ENCODE measurements at regions not wholly inside any gene's neighbourhood (a gene's known extent, or its start where the extent isn't known, plus 50 kb on each side); places are given as distances from the start of the nearest gene placed in this dataset.
A peak's percentile ranks its signal among the peaks of the same experiment; 100 is the strongest.

DNA sequence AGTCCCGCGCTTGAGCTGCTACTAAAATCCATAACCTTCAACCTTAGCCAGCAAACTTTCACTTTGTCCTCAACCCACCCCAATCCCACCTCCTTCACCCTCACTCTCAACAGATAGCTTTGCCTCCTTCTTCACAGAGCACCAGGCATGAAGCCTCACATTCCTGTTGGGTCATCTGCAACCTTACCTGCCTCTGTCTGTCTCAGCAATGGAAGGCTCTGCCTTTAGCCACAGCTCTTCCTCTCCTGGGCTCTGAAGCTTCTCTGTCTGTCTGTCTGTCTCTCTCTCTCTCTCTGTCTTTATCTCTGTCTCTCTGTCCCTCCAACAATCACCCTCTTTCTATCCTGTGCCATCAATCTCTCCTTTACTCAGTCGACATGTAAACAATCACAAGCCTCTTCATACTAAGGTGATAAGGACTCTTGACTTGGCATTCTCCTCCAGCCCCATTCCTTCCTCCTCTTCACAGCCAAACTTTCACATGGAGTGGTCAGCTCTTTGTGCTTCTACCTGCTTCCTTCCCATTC, 220.8 kb downstream of the SPTSSA start:
- no peak for DNase-seq (ENCODE audit: low read depth)

DNA sequence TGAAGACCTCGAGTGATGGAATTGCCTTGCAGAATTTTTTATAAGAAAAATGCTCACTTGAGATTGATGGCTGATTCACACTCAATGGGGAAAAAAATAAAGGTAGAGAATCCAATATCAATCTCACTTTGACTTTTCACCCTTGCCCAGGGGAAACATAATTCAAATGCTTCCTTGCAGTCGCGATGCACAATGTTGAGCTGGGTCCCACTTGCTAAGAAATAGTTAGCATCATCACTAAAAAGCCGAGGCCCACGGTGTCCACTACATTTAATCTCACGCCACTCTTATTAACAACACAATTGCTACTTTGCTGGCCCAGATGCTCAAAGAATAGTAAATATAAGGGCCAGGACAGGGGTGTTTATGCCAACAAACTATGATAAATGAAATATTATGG, 223.4 kb downstream of the SPTSSA start:
- no peak for DNase-seq (ENCODE audit: low read depth)

DNA sequence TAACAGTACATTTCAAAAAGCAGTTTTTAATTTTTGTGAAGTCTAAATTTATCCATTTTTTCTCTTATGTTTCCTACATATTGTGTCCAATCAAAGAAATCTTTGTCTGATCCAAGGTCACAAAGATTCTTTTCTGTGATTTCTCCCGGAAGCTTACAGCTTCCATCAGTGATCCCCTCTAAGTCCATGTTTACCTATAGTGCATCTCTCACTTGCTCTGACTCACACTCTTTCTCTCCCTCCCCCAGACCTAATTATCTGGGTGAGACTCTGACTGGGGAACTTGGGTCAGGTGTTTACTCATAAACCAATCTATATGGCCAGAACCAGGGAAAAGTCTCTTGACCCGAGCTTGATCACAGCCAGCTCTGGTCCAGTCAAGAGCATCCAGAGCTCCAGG, 224.4 kb downstream of the SPTSSA start:
- DNase-seq (ENCODE audit: low read depth): no peak

DNA sequence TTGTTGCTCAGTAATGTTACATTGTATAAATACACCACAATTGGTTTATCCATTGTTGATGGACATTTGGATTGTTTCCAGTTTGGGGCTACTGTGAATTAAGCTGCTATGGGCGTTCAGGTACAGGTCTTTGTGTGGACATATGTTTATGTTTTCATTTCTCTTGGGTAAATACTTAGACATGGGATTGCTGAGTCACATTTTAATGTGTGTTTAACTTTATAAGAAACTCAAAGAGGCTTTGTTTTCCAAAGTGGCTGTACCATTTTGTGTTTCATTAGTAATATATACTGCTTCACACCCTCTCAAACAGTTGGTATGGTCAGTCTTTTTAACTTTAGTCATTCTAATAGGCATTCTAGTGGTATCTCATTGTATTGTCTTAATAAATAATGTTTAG, 225.0 kb downstream of the SPTSSA start:
- DNase-seq (ENCODE audit: low read depth): no peak

DNA sequence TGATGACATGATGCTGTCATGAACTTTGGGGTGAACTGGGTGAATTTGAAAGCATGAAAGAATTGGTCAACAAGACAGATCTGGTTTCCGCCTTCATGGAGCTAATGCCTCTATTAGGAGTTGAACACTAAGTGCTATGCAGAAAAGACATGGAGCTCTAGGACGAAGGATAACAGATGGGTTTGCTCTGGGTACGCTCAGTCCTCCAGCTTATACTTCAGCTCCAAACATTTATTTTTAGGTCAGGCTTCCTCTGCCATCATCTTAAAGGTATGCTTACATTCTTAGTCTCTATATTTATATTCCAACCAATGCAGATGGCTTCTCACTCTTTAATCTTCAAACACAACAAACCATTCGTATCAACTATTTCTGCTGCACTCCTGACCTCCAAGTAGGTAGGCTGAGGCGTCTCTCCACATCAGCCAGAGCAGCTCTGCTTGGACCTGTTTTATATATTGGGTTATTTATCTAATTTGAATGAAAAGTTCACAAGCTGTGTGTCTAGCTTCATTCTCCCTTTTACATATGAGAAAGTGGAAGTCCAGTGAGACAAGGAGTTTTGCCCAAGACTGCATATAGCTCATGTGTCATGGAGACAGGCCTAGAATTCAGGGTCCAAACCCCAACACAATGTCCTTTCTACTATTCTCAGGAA, 226.3 kb downstream of the SPTSSA start:
- DNase-seq (ENCODE audit: low read depth): no peak

DNA sequence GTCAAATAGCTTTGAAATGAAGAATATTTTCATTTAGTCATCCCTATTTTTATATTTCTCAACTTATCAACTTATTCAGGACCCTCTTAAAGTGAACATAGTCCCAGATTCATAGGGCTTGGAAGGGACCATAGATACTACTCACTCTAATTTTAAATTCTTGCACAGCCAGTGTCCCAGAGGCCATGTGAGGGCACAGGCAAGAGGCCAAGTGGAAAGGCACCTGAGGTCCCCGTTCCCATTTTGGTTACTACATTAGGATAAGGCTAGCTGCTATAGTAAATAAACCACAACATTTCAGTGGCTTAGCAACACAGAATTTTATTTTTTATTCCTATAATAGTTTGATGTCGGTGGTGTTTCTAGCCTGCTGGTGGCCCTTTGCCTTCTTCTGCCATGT, 227.8 kb downstream of the SPTSSA start:
- no peak for DNase-seq (ENCODE audit: low read depth)

DNA sequence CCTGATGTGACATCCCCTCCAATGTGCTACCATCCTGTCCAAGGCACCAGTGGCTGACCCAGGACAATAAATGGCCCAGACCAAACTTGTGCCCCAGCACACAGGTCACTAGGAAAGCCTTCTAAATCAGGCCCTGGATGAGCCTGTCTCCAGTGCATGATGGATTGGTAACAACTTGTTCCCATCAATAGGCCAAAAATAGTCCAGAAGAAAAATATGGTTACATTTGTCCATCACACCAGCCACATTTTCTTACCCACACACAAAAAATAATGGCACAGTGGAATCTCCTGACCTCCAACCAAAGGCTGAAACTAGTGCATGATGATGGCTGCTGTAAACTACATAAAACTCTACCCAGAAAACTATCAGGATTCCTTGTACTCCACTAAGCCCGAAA, 228.4 kb downstream of the SPTSSA start:
- no peak for DNase-seq (ENCODE audit: low read depth)

DNA sequence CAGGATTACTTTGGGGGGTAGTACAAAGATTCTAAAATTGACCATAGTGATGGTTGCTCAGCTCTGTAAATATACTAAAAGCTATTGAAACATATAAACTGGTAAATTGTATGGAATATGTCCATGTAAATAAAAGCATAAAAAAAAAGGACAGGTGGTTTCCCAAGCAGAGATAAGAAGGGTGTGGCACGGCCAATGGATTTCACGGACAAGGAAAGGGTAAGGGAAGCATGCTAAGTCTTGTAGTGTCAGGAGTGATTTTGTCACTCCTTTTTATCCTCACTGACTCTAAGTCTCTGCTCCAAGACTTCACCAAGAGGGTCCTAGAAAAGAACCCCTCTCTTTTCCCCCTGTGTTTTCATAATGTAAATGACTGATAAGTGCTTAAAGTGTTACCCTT, 229.2 kb downstream of the SPTSSA start:
- no peak for DNase-seq (ENCODE audit: low read depth)

DNA sequence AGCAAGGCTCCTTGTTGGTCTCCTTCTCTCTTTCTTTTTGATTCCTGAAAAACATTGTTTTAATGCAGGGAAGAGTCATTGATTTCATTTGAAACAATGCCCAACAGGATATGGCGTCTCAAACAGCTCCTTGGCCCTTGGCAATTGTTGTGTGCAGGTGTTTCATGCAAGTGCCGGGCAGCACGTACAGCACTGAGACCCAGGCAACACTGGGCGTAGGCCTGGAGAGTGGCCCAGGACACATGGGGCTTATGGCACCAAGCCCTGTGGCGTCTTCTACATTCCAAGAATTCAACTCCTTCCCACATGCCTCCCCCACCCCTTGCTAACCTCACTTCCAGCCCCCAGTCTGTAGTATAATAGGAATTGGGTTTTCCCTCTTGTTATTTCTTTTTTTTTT, 230.4 kb downstream of the SPTSSA start:
- DNase-seq (ENCODE audit: low read depth): no peak

DNA sequence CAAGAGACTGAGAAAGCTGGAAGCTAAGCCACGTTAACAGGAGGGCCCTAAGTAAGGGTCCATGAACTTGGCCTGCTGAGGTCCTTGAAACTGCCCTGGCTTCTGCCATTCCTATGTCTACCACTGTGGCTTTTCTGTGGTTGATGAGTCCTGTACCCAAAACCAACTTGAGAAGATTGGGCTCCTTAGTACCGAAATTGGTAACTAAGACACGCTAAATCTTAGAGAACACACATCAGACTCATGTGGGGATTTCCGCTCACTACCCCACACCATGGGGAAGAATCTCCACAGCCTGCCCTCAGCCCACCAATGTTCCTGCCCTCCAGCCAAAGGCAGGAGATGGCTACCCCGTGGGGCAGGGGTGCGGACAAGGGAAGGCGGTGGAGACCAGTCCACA, 232.9 kb downstream of the SPTSSA start:
- DNase-seq (ENCODE audit: low read depth): no peak

DNA sequence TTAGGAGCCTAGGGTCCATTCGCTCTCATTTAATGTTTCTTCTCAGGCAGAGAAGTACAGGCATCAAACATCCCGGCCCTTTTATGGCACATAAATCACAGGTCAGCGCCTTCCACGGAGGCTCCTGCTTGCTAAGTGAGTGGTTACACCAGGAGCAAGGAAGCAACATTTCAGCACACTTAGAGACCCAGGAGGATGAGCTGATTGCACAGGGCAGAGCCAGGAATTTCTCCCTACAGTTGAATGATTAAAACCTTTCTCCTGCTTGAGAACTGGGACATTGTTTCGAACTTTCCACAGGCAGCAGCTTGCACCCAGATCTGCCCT, 233.4 kb downstream of the SPTSSA start:
- DNase-seq (ENCODE audit: low read depth): no peak

DNA sequence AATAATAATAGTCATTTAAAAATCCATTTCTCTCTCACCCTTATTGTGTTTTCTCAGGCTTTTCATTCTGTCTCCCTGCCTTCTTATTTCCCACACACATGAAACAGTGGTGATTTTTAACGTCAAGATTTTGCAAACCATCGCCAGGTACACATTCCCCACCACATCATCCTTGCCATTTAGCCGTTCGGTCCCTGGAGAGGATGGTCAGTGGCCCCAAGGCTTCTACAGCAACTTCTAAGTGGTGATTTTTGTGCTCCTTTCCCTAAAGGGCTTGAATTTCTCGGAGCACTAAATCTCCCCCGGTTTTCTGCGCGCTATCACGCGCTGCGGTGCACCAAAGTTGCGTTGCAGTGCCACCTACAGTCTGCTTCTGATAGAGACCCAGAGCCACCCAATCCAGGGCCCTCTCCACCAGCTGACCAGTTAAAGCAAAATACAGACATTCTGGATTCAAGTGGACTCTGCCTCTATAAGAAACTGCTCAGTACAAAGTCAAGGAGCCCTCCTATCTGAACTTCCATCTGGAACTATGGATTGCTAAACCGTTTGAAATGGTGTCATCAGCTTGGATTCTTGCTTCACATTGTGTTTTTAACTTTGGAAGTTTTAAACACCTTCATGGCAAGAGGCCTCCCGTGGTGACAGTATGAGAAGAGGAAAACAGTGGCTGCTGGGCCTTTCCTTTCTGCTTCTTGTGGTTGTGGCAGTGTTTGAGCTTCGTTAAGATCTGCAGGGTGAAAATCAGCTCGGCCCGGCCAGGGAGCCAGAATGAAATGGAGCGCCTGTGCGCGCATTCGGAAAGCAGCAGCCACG, 234.0 kb downstream of the SPTSSA start:
- DNase-seq (ENCODE audit: low read depth): peak; percentile 55

DNA sequence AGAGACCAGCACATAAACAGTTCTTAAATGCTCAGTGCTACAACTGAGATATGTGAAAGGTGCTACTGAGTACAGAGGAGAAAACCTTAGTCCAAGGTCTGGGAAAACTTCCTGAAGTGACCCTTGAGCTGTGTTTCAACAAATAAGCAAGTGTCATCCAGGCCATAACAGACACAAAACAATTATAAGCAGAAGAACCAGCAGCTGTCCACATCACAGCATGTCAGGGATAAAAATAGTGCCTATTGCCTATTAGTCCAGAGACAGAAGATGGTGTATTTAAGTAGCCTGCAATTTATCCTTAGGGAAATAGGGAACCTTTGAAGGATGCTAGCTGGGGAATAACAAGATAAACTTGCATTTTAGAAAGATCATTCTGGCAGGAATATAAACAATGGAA, 237.8 kb downstream of the SPTSSA start:
- no peak for DNase-seq (ENCODE audit: low read depth)

DNA sequence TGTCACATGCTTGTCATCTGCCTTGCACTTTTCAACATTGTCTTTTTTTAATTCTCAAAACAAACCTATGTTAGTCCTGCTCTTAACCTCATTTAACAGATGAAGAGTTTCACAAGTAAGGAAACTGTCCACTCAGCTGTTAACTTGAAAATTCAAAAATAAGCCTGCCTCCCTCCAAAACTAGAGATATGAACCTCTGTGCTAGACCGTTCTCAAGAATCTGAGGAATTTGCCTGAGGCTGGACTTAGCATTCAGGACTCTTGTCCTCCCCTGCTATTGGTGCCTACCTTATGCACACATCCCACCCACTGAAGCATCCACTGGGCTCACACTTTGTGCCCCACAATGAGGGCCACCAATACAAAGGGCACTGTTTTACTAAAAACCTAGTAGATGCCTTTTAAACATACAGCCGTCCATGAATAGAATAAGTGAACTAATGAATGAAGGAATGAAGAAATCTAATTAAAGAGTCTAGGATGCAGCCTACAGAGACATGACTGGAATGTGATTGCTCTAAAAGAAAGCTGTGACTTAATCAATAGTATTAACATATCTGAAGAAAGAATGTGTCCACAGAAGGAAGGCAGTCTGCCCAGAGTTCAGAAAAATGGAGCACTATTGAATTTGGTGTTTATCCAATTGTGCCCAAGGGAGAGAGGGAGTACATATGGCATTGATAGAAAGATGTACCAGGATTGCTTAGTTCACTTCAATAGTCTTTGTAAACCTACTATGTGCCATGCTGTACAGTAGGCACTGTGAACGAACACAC, 238.5 kb downstream of the SPTSSA start:
- no peak for DNase-seq (ENCODE audit: low read depth)

DNA sequence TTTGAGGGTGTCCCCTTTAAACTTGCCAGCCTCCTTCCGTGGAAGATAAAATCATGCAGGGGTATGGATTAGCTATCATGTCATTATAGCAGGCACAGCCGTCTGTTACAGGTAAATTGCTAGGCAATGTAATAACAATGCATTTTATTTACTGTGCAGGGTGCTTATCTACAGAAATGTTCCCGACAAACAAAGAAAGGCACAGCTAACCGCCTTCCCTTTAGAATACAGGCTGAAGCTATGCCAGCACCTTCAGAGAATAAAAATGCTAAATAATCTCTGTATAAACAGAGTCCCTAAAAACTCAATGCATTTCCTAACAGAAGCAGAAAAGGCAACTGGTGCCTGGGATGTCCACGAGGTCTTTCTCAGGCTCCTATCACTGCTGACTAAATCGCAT, 239.2 kb downstream of the SPTSSA start:
- no peak for DNase-seq (ENCODE audit: low read depth)

DNA sequence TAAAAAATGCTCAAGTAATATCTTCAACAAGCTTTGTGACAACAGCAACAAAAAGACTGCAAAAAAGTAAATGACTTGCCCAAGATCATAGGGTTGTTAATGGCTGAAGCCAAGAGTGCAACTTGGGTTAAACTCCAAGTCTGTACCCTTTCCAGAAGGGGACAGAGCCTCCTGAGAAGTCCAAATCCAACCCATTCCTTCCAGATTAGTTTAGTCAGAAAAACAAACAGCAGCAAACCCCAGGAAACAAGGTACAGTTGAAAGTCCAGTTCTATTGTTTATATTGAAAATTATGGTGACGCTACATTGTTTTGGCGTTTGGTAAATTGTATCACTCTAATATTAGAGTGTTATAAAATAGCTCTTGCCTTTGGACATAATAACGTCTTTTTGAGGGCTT, 239.9 kb downstream of the SPTSSA start:
- DNase-seq (ENCODE audit: low read depth): no peak

DNA sequence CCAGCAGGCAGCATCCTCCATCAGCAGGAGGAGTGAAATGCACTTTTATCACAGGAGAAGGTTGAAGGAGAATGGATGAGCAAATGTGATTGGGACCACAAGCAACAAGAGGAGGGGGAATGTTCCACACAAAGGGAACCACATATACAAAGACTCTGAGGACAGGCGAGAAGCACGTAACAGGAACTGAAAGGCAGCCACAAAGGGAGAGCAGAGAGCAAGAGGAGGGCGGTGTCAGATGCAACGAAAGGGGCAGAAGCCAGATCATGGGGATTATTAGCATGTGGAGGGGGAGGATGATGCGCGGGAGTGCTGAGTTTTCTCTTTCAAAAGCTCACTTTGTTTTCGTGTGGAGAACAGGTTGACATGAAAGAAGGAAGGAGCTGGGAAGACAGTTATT, 241.1 kb downstream of the SPTSSA start:
- no peak for DNase-seq (ENCODE audit: low read depth)

DNA sequence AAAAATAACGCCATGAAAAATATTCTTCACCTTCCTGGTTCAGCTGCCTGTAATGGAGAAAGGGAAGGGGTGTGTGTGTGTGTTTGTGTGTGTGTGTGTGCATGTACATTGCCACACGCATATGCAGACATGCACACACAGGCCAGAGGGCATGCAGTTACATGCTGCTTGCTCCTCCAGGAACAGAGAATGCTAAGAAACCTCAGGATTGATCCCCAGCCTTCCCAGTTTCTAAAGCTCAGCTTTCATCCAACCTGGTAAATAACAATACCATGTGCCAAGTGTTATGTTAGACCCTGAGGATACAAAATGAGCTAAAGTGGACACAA, 241.7 kb downstream of the SPTSSA start:
- no peak for DNase-seq (ENCODE audit: low read depth)

DNA sequence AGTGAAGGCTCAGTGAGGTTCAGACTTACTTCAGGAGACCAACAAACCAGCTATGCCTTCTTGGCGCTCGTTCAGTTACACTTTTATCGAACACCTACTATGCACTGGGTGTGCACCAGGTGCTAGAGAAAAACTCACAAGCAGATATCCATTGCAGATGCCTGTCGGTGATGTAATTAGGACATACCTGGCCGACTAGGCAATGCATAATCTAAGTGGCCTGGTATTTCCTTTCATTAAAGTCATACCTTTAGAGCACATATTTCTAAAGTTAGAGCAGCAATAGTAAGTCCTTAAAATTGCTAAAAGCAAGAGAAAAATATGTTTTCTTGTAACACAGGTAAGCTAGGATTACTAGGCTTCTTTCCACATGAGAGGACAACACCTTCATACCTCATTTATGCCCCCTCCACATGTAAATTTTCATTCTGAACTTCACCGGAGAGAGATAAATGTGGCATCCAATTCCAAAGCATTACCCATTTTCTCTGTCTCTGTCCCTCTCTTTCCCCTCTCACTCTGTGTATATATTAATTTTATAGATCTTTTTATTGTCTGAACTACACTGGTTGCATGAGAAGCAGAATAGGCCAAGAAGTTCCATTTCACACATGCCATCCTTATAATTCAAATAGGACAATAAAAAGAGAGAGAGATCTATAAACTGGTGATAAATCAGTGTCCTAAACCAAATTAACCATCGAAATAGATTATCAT, 242.2 kb downstream of the SPTSSA start:
- DNase-seq (ENCODE audit: low read depth): no peak

DNA sequence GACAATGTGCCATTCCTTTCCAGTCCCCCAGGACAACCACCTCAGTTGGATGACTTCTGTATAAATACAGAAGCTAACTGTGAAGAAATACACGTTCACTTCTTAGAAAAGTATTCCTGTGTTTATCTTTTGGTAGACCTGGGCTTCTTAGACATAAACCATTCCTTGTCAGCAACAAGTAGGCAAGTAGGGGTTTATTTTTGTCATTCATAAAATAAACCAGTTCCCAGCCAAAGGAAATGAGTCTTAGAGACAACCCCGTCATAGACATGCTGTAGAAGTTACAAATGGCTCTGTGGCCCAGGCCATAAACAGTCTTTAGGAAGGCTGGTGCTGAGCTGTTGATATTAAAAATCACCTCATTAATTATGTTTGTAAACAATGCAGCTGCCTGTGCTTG, 243.2 kb downstream of the SPTSSA start:
- no peak for DNase-seq (ENCODE audit: low read depth)

DNA sequence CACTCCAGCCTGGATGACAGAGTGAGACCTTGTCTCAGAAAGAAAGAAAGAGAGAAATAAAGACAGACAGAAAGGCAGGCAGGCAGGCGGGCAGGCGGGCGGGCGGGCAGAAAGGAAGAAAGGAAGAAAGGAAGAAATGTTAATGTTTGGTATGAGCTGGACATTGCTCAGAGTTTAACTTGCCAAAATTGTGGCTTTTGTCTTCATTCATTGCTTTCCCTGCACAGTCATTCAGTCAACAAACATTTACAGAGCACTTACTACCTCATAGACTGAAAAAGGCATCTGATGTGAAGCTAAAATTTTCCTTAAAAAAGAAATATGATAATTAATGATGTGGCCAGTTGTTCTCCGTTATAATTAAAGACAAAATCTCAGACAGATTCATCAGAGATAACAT, 247.1 kb downstream of the SPTSSA start:
- DNase-seq (ENCODE audit: low read depth): no peak

DNA sequence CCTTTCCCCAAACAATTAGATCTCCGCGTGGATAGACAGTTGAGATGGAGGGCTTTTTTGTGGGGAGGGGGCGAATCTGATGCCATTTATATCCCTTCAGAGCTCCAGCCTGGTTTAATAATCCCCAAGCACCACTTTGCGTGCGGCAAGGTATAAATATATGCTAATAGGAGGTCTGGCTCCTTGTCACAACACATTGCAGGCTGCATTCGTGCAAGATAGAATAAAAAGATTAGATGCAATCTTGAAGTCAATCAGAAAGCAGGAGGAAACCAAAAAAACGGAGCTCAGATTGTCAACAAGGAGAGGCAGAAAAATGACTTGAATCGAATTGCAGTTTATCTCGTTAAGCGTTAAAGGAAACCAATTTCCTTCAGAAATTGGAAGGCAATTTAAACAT, 248.7 kb downstream of the SPTSSA start:
- DNase-seq (ENCODE audit: low read depth): no peak

Data from EH (cell line).